IPS-NIHi11 (cell line): ENCODE measurements at regions not wholly inside any gene's neighbourhood (a gene's known extent, or its start where the extent isn't known, plus 50 kb on each side); places are given as distances from the start of the nearest gene placed in this dataset.

ENCODE experiments used
- DNase-seq: peaks from one replicate; pipeline ENCODE4 v3.0.0; 2012; ENCODE audit warnings: mixed read lengths, low spot score

GRCh38 chr20:52864916-52865605 is 107.1 kb upstream of the TSHZ2 start:
- DNase-seq, result no peak

GRCh38 chr20:52859156-52859876 is 112.8 kb upstream of the TSHZ2 start:
- DNase-seq, result peak; percentile 19

GRCh38 chr20:52852714-52853113 is 119.4 kb upstream of the TSHZ2 start:
- no peak for DNase-seq

- DNase-seq, result no peak
Measured at GRCh38 chr20:52847731-52848359, 124.3 kb upstream of the TSHZ2 start.

- DNase-seq, result no peak
Measured at GRCh38 chr20:52847029-52847660, 125.0 kb upstream of the TSHZ2 start.

- DNase-seq, result no peak
Measured at GRCh38 chr20:52845044-52845443, 127.1 kb upstream of the TSHZ2 start.

- DNase-seq, result peak; percentile 10
Measured at GRCh38 chr20:52843425-52843824, 128.7 kb upstream of the TSHZ2 start.

- DNase-seq, result no peak
Measured at GRCh38 chr20:52841003-52841402, 131.2 kb upstream of the TSHZ2 start.

- DNase-seq, result no peak
Measured at GRCh38 chr20:52840041-52840440, 132.1 kb upstream of the TSHZ2 start.

- DNase-seq, result no peak
Measured at GRCh38 chr20:52838510-52839241, 133.5 kb upstream of the TSHZ2 start.

- DNase-seq, result no peak
Measured at GRCh38 chr20:52837378-52837777, 134.8 kb upstream of the TSHZ2 start.

GRCh38 chr20:52833901-52834300 is 138.3 kb upstream of the TSHZ2 start:
- no peak for DNase-seq

GRCh38 chr20:52832151-52832774 is 139.9 kb upstream of the TSHZ2 start:
- DNase-seq, result no peak

GRCh38 chr20:52830598-52830997 is 141.6 kb upstream of the TSHZ2 start:
- DNase-seq, result no peak

GRCh38 chr20:52829111-52829510 is 143.0 kb upstream of the TSHZ2 start:
- no peak for DNase-seq

GRCh38 chr20:52828199-52828598 is 144.0 kb upstream of the TSHZ2 start:
- no peak for DNase-seq

- no peak for DNase-seq
Measured at GRCh38 chr20:52826722-52827121, 145.4 kb upstream of the TSHZ2 start.

- DNase-seq, result no peak
Measured at GRCh38 chr20:52826321-52826720, 145.8 kb upstream of the TSHZ2 start.

GRCh38 chr20:52824494-52825216 is 147.5 kb upstream of the TSHZ2 start:
- DNase-seq, result no peak

GRCh38 chr20:52823303-52823702 is 148.9 kb upstream of the TSHZ2 start:
- no peak for DNase-seq
